Neural cell (in vitro differentiated cells): ENCODE measurements at regions not wholly inside any gene's neighbourhood (a gene's known extent, or its start where the extent isn't known, plus 50 kb on each side); places are given as distances from the start of the nearest gene placed in this dataset.

Source experiments
- H2AFZ ChIP-seq: fragments of 200-600, 300-800 bp; sonication (generic), shearing (Covaris generic); 2 replicates; pipeline ENCODE4 v1.6.0; 2014; ENCODE audit warnings: low read depth, mild to moderate bottlenecking, antibody characterized with exemption, low read length, moderate library complexity
- H3F3A ChIP-seq: fragments of 200-600 bp; shearing (Covaris generic); 2 replicates; pipeline ENCODE4 v1.6.1; 2016; ENCODE audit warnings: mild to moderate bottlenecking, moderate library complexity, mixed read lengths, antibody characterized with exemption, low read length; ENCODE audit not compliant: insufficient read depth, poor library complexity, severe bottlenecking
- H3K27ac ChIP-seq: fragments of 200-600, 300-800 bp; sonication (generic), shearing (Covaris generic); 2 replicates; pipeline ENCODE4 v1.5.1; 2014; ENCODE audit warnings: mild to moderate bottlenecking, low read length, moderate library complexity
- H3K27me3 ChIP-seq: fragments of 300-800, 200-600 bp; sonication (generic), shearing (Covaris generic); 2 replicates; pipeline ENCODE4 v1.6.0; 2014; ENCODE audit warnings: mild to moderate bottlenecking, low read depth, low read length, moderate library complexity; ENCODE audit not compliant: insufficient read depth
- H3K36me3 ChIP-seq: fragments of 300-800, 200-600 bp; sonication (generic), shearing (Covaris generic); 2 replicates; pipeline ENCODE4 v1.5.1; 2014; ENCODE audit warnings: mild to moderate bottlenecking, antibody characterized with exemption, low read length, moderate library complexity; ENCODE audit not compliant: insufficient read depth
- H3K4me2 ChIP-seq: fragments of 300-800, 200-600 bp; sonication (generic), shearing (Covaris generic); 2 replicates; pipeline ENCODE4 v1.6.0; 2014; ENCODE audit warnings: mild to moderate bottlenecking, low read length
- H3K4me3 ChIP-seq: fragments of 300-800, 200-600 bp; sonication (generic), shearing (Covaris generic); 2 replicates; pipeline ENCODE4 v1.5.1; 2014; ENCODE audit warnings: mild to moderate bottlenecking, low read length, moderate library complexity
- H3K79me2 ChIP-seq: fragments of 200-600 bp; shearing (Covaris generic); replicated peaks from 2 replicates; pipeline ENCODE4 v1.6.0; 2014; ENCODE audit warnings: mild to moderate bottlenecking, low read length, moderate library complexity; ENCODE audit not compliant: insufficient read depth
- H3K9ac ChIP-seq: fragments of 300-800, 200-600 bp; sonication (generic), shearing (Covaris generic); 2 replicates; pipeline ENCODE4 v1.6.1; 2016; ENCODE audit warnings: mild to moderate bottlenecking, low read length, mixed read lengths
- H3K9me2 ChIP-seq: fragments of 200-600 bp; shearing (Covaris generic); 2 replicates; pipeline ENCODE4 v1.6.1; 2016; ENCODE audit warnings: mild to moderate bottlenecking, low read length, mixed read lengths; ENCODE audit not compliant: insufficient read depth
- H3K9me3 ChIP-seq: fragments of 200-600, 300-800 bp; sonication (generic), shearing (Covaris generic); 2 replicates; pipeline ENCODE4 v1.6.1; 2016; ENCODE audit warnings: mild to moderate bottlenecking, mixed run types, low read length, moderate library complexity, mixed read lengths
- H4K20me1 ChIP-seq: fragments of 200-600 bp; shearing (Covaris generic); 2 replicates; pipeline ENCODE4 v1.6.1; 2016; ENCODE audit warnings: mild to moderate bottlenecking, mixed run types; ENCODE audit not compliant: insufficient read depth
- EP300 ChIP-seq: fragments of 450-650 bp; conservative IDR thresholded peaks from 2 replicates; pipeline ENCODE4 v1.6.1; 2014; ENCODE audit warnings: antibody characterized with exemption, mild to moderate bottlenecking, moderate library complexity; ENCODE audit not compliant: poor library complexity, severe bottlenecking
- EZH2 ChIP-seq: fragments of 200-600, 300-800 bp; shearing (Covaris generic), sonication (generic); IDR thresholded peaks from 2 replicates; pipeline ENCODE4 v1.6.1; 2014; ENCODE audit warnings: antibody characterized with exemption, low read length, borderline replicate concordance, mild to moderate bottlenecking; ENCODE audit not compliant: insufficient read depth, poor library complexity, severe bottlenecking
- MXI1 ChIP-seq: fragments of 450-650 bp; conservative IDR thresholded peaks from 2 replicates; pipeline ENCODE4 v1.6.1; 2014; ENCODE audit warnings: antibody characterized with exemption, mild to moderate bottlenecking; ENCODE audit not compliant: poor library complexity, severe bottlenecking
- POLR2AphosphoS5 ChIP-seq: IDR thresholded peaks from 2 replicates; pipeline ENCODE4 v1.6.1; 2012
- RAD21 ChIP-seq: fragments of 450-650 bp; conservative IDR thresholded peaks from 2 replicates; pipeline ENCODE4 v1.6.1; 2014; ENCODE audit warnings: antibody characterized with exemption, mild to moderate bottlenecking, moderate library complexity
- SMC3 ChIP-seq: fragments of 450-650 bp; conservative IDR thresholded peaks from 2 replicates; pipeline ENCODE4 v1.6.1; 2014; ENCODE audit warnings: antibody characterized with exemption, mild to moderate bottlenecking, moderate library complexity; ENCODE audit not compliant: poor library complexity
- TAF1 ChIP-seq: IDR thresholded peaks from 2 replicates; pipeline ENCODE4 v1.6.1; 2012; ENCODE audit warnings: low read depth
- TF ChIP-seq, protein P1 (sequence below): IDR thresholded peaks from 2 replicates; pipeline ENCODE4 v1.6.1; 2012; ENCODE audit warnings: borderline replicate concordance
- TF ChIP-seq, protein P2 (sequence below): fragments of 450-650 bp; IDR thresholded peaks from 2 replicates; pipeline ENCODE4 v1.5.1; 2014; ENCODE audit warnings: antibody characterized with exemption, mild to moderate bottlenecking, moderate library complexity; ENCODE audit not compliant: poor library complexity, severe bottlenecking

DNA sequence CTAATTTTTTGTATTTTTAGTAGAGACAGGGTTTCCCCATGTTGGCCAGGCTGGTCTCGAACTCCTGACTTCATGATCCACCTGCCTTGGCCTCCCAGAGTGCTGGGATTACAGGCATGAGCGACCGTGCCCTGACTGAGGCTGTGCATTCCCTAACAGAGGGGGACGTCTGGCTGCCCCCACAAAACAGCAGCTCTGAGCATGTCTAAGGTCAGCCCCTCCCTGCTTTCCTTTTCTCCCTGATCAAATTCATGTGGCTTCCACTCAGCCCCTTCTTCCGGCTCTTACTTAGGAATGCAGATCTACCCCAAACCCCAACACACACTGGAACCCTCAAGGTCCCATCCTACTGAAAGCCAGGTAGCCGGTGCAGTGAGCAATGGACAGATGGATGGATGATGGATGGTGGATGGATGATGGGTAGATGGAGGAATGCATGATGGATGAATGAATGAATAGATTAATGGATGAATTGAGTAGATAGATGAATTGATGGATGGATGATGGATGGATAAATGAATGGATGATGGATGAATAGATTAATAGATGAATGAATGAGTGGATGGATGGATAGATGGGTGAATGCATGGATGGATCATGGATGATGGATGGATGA, 91.5 kb upstream of the BHLHE23 start:
- no peaks in the 10 kb centered on the region for H3K36me3 ChIP-seq
- no peaks in the 10 kb centered on the region for H3F3A ChIP-seq
- no peak overlapping the region for H3K27ac ChIP-seq
- H3K27me3 ChIP-seq: peaks cover 32% of the 10 kb centered on the region
- H3K9ac ChIP-seq: no peak overlapping the region
- H3K4me3 ChIP-seq: no peak overlapping the region
- H4K20me1 ChIP-seq: no peaks in the 10 kb centered on the region
- no peaks in the 10 kb centered on the region for H3K79me2 ChIP-seq
- H3K4me2 ChIP-seq: no peak overlapping the region
- TF ChIP-seq EZH2 (no peak), SMC3 (no peak), EP300 (no peak), MXI1 (no peak), TAF1 (no peak), RAD21 (no peak), POLR2AphosphoS5 (no peak)
- TF ChIP-seq, protein P1, sequence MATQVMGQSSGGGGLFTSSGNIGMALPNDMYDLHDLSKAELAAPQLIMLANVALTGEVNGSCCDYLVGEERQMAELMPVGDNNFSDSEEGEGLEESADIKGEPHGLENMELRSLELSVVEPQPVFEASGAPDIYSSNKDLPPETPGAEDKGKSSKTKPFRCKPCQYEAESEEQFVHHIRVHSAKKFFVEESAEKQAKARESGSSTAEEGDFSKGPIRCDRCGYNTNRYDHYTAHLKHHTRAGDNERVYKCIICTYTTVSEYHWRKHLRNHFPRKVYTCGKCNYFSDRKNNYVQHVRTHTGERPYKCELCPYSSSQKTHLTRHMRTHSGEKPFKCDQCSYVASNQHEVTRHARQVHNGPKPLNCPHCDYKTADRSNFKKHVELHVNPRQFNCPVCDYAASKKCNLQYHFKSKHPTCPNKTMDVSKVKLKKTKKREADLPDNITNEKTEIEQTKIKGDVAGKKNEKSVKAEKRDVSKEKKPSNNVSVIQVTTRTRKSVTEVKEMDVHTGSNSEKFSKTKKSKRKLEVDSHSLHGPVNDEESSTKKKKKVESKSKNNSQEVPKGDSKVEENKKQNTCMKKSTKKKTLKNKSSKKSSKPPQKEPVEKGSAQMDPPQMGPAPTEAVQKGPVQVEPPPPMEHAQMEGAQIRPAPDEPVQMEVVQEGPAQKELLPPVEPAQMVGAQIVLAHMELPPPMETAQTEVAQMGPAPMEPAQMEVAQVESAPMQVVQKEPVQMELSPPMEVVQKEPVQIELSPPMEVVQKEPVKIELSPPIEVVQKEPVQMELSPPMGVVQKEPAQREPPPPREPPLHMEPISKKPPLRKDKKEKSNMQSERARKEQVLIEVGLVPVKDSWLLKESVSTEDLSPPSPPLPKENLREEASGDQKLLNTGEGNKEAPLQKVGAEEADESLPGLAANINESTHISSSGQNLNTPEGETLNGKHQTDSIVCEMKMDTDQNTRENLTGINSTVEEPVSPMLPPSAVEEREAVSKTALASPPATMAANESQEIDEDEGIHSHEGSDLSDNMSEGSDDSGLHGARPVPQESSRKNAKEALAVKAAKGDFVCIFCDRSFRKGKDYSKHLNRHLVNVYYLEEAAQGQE: no peak
- TF ChIP-seq, protein P2, sequence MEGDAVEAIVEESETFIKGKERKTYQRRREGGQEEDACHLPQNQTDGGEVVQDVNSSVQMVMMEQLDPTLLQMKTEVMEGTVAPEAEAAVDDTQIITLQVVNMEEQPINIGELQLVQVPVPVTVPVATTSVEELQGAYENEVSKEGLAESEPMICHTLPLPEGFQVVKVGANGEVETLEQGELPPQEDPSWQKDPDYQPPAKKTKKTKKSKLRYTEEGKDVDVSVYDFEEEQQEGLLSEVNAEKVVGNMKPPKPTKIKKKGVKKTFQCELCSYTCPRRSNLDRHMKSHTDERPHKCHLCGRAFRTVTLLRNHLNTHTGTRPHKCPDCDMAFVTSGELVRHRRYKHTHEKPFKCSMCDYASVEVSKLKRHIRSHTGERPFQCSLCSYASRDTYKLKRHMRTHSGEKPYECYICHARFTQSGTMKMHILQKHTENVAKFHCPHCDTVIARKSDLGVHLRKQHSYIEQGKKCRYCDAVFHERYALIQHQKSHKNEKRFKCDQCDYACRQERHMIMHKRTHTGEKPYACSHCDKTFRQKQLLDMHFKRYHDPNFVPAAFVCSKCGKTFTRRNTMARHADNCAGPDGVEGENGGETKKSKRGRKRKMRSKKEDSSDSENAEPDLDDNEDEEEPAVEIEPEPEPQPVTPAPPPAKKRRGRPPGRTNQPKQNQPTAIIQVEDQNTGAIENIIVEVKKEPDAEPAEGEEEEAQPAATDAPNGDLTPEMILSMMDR: no peak
- H3K9me2 ChIP-seq: no peaks in the 10 kb centered on the region
- H3K9me3 ChIP-seq: no peaks in the 10 kb centered on the region
- no peak overlapping the region for H2AFZ ChIP-seq

DNA sequence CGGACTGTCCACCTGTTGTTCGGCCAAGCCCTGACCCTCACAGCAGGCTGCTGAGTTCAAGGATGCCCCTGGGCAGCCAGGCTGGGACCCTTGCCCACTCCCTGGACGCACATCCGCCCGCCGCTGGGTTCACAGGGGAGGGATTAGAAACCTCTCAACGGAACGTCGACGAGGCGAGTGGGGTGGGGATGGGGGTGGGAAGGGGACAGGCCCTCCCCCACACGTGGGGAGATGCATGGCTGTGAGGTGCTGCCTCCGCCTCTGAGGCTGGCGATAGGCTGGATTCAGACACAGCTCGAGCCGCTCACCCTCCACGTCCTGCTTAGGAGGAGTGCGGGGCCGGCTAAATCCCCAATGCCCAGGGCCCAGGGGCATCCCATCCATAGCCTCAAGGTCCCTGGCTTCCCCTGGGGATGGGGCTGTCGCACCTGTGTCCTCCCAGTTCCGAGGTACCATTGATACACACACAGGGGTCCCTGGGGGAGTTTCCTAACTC, 90.6 kb upstream of the BHLHE23 start:
- Histone ChIP-seq H3K4me2 (no peak overlapping the region), H3K27ac (no peak overlapping the region), H3K79me2 (no peaks in the 10 kb centered on the region), H3K9me3 (no peaks in the 10 kb centered on the region), H3K27me3 (peaks cover 26% of the 10 kb centered on the region), H3F3A (no peaks in the 10 kb centered on the region), H4K20me1 (no peaks in the 10 kb centered on the region), H3K9me2 (no peaks in the 10 kb centered on the region), H2AFZ (no peak overlapping the region), H3K36me3 (no peaks in the 10 kb centered on the region), H3K4me3 (no peak overlapping the region), H3K9ac (no peak overlapping the region)
- TF ChIP-seq EZH2: no peak
- no peak for TF ChIP-seq EP300
